HG03469 (cell line): ENCODE measurements at regions not wholly inside any gene's neighbourhood (a gene's known extent, or its start where the extent isn't known, plus 50 kb on each side); places are given as distances from the start of the nearest gene placed in this dataset.

Experiments used
- ATAC-seq: cut with Tn5 transposase; IDR thresholded peaks from one replicate; pipeline ENCODE4 v1.9.1; 2021; ENCODE audit warnings: mild to moderate bottlenecking, moderate library complexity, moderate number of reproducible peaks; ENCODE audit not compliant: unreplicated experiment

- no peak for ATAC-seq
These were observed 336.8 kb upstream of the MANEA start for GRCh38 chr6:95240514-95240913.

- no peak for ATAC-seq
These were observed 334.8 kb upstream of the MANEA start for GRCh38 chr6:95242560-95242959.

GRCh38 chr6:95243053-95243452, 334.3 kb upstream of the MANEA start:
- no peak for ATAC-seq

- ATAC-seq, result no peak
These were observed 332.6 kb upstream of the MANEA start for GRCh38 chr6:95244751-95245150.

GRCh38 chr6:95248499-95248898, 328.8 kb upstream of the MANEA start:
- no peak for ATAC-seq

GRCh38 chr6:95249175-95249574, 328.2 kb upstream of the MANEA start:
- no peak for ATAC-seq

GRCh38 chr6:95249661-95250060, 327.7 kb upstream of the MANEA start:
- no peak for ATAC-seq

GRCh38 chr6:95263840-95264239, 313.5 kb upstream of the MANEA start:
- no peak for ATAC-seq

GRCh38 chr6:95266537-95267258, 310.6 kb upstream of the MANEA start:
- ATAC-seq, result no peak

GRCh38 chr6:95274686-95275235, 302.6 kb upstream of the MANEA start:
- no peak for ATAC-seq

- no peak for ATAC-seq
These were observed 297.7 kb upstream of the MANEA start for GRCh38 chr6:95279616-95280015.

- no peak for ATAC-seq
These were observed 296.6 kb upstream of the MANEA start for GRCh38 chr6:95280686-95281273.

GRCh38 chr6:95285881-95286280, 291.5 kb upstream of the MANEA start:
- no peak for ATAC-seq

- ATAC-seq, result no peak
These were observed 290.5 kb upstream of the MANEA start for GRCh38 chr6:95286874-95287273.

- no peak for ATAC-seq
These were observed 289.1 kb upstream of the MANEA start for GRCh38 chr6:95288251-95288650.

GRCh38 chr6:95292011-95292410, 285.3 kb upstream of the MANEA start:
- ATAC-seq, result no peak

- no peak for ATAC-seq
These were observed 284.1 kb upstream of the MANEA start for GRCh38 chr6:95293257-95293656.

- ATAC-seq, result no peak
These were observed 283.3 kb upstream of the MANEA start for GRCh38 chr6:95294043-95294442.

GRCh38 chr6:95309545-95309944, 267.8 kb upstream of the MANEA start:
- no peak for ATAC-seq

- ATAC-seq, result no peak
These were observed 259.2 kb upstream of the MANEA start for GRCh38 chr6:95318137-95318536.

- ATAC-seq, result no peak
These were observed 256.2 kb upstream of the MANEA start for GRCh38 chr6:95321126-95321525.

- ATAC-seq, result no peak
These were observed 251.4 kb upstream of the MANEA start for GRCh38 chr6:95325916-95326315.
